BE2C (cell line): ENCODE measurements at regions not wholly inside any gene's neighbourhood (a gene's known extent, or its start where the extent isn't known, plus 50 kb on each side); places are given as distances from the start of the nearest gene placed in this dataset.

Experiments used
- DNase-seq: peaks from one replicate; pipeline ENCODE4 v3.0.0-alpha.2; 2020
- H3K27me3 ChIP-seq: fragments of 250-450 bp; sonication (Bioruptor Pico); 2 replicates; pipeline ENCODE4 v1.5.1; 2020; ENCODE audit warnings: mild to moderate bottlenecking
- H3K36me3 ChIP-seq: fragments of 250-450 bp; sonication (Bioruptor Pico); 2 replicates; pipeline ENCODE4 v1.5.1; 2020; ENCODE audit warnings: mild to moderate bottlenecking
- H3K4me1 ChIP-seq: fragments of 250-450 bp; sonication (Bioruptor Pico); 2 replicates; pipeline ENCODE4 v1.5.1; 2020
- H3K4me3 ChIP-seq: 2 replicates; pipeline ENCODE4 v1.5.1; 2011; ENCODE audit warnings: low read depth, low read length
- H3K9me3 ChIP-seq: fragments of 250-450 bp; sonication (Bioruptor Pico); 2 replicates; pipeline ENCODE4 v1.5.1; 2020
- CTCF ChIP-seq: IDR thresholded peaks from 2 replicates; pipeline ENCODE4 v1.5.1; 2012; ENCODE audit warnings: mild to moderate bottlenecking, low read depth, low read length

GRCh38 chr9:107215381-107215780 lies 67.7 kb upstream of the RAD23B start:
- no peaks in the 10 kb centered on the region for H3K9me3 ChIP-seq
- no peak for TF ChIP-seq CTCF
- H3K36me3 ChIP-seq: no peaks in the 10 kb centered on the region
- H3K4me3 ChIP-seq: no peak overlapping the region
- H3K4me1 ChIP-seq: peaks cover 14% of the 10 kb centered on the region
- no peaks in the 10 kb centered on the region for H3K27me3 ChIP-seq
- DNase-seq: no peak

GRCh38 chr9:107216329-107216728 lies 66.8 kb upstream of the RAD23B start:
- H3K9me3 ChIP-seq: no peaks in the 10 kb centered on the region
- peaks cover 14% of the 10 kb centered on the region for H3K4me1 ChIP-seq
- no peak for TF ChIP-seq CTCF
- H3K4me3 ChIP-seq: no peak overlapping the region
- H3K36me3 ChIP-seq: no peaks in the 10 kb centered on the region
- DNase-seq: no peak
- no peaks in the 10 kb centered on the region for H3K27me3 ChIP-seq

GRCh38 chr9:107218829-107219485 lies 64.1 kb upstream of the RAD23B start:
- H3K9me3 ChIP-seq: no peaks in the 10 kb centered on the region
- peaks cover 14% of the 10 kb centered on the region for H3K4me1 ChIP-seq
- no peak overlapping the region for H3K4me3 ChIP-seq
- no peaks in the 10 kb centered on the region for H3K36me3 ChIP-seq
- TF ChIP-seq CTCF: no peak
- H3K27me3 ChIP-seq: no peaks in the 10 kb centered on the region
- no peak for DNase-seq

GRCh38 chr9:107219486-107220077 lies 63.5 kb upstream of the RAD23B start:
- H3K36me3 ChIP-seq: no peaks in the 10 kb centered on the region
- H3K27me3 ChIP-seq: no peaks in the 10 kb centered on the region
- H3K4me1 ChIP-seq: peaks cover 14% of the 10 kb centered on the region
- H3K9me3 ChIP-seq: no peaks in the 10 kb centered on the region
- TF ChIP-seq CTCF: no peak
- H3K4me3 ChIP-seq: no peak overlapping the region
- peak; percentile 12 for DNase-seq

- Histone ChIP-seq H3K36me3 (no peaks in the 10 kb centered on the region), H3K4me3 (no peak overlapping the region), H3K9me3 (no peaks in the 10 kb centered on the region), H3K4me1 (peaks cover 12% of the 10 kb centered on the region), H3K27me3 (no peaks in the 10 kb centered on the region)
- DNase-seq: no peak
- TF ChIP-seq CTCF: no peak
Observed at GRCh38 chr9:107221321-107221720, 61.8 kb upstream of the RAD23B start.

GRCh38 chr9:107222020-107222522 lies 61.0 kb upstream of the RAD23B start:
- Histone ChIP-seq H3K9me3 (no peaks in the 10 kb centered on the region), H3K36me3 (no peaks in the 10 kb centered on the region), H3K4me3 (no peak overlapping the region), H3K27me3 (no peaks in the 10 kb centered on the region), H3K4me1 (peaks cover 11% of the 10 kb centered on the region)
- no peak for TF ChIP-seq CTCF
- DNase-seq: no peak
